ENCODE measurements at regions not wholly inside any gene's neighbourhood (a gene's known extent, or its start where the extent isn't known, plus 50 kb on each side); places are given as distances from the start of the nearest gene placed in this dataset.

DNA sequence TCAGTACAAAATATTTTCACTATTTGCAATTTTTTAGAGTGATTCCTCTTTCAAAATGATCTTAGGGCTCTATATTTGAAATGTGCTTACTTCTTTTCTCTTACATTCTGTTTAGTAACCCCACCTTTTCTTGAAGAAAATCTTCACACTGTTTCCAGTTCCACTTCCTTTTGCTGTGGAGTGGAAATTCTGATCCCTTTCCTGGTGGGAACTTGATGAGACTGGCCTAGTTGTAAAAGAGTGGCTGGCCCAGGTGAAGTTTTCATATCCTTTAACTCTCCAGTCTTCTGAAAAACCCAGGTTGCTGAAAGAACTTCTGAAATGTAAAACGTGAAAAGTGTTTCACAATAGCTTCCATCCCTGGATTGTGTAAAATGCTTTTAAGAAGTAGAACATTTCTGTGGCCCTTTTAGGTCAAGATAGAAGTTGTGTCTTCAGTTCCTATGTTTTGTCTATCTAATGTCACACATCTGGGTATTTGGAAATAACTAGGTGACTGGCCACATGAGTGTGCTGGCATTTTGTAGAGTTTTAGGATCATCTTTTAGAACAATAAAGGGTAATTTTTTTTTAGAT lies 84.8 kb upstream of the LRIG1 start:
- TF ChIP-seq, protein P1, sequence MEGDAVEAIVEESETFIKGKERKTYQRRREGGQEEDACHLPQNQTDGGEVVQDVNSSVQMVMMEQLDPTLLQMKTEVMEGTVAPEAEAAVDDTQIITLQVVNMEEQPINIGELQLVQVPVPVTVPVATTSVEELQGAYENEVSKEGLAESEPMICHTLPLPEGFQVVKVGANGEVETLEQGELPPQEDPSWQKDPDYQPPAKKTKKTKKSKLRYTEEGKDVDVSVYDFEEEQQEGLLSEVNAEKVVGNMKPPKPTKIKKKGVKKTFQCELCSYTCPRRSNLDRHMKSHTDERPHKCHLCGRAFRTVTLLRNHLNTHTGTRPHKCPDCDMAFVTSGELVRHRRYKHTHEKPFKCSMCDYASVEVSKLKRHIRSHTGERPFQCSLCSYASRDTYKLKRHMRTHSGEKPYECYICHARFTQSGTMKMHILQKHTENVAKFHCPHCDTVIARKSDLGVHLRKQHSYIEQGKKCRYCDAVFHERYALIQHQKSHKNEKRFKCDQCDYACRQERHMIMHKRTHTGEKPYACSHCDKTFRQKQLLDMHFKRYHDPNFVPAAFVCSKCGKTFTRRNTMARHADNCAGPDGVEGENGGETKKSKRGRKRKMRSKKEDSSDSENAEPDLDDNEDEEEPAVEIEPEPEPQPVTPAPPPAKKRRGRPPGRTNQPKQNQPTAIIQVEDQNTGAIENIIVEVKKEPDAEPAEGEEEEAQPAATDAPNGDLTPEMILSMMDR (IDR thresholded peaks at IDR 0.05): no peak
- no peak for TF ChIP-seq POLR2A (IDR thresholded peaks at IDR 0.05)

Measured in heart left ventricle (tissue), 13 donors.